DND-41 (cell line): ENCODE measurements at regions not wholly inside any gene's neighbourhood (a gene's known extent, or its start where the extent isn't known, plus 50 kb on each side); places are given as distances from the start of the nearest gene placed in this dataset.

ENCODE experiments used
- ATAC-seq: fragments of 200-7000 bp; cut with Tn5 transposase; 3 replicates; pipeline ENCODE4 v1.9.1; 2021; ENCODE audit warnings: low read depth; ENCODE audit not compliant: insufficient read depth
- DNase-seq: peaks from one replicate; pipeline ENCODE4 v3.0.0-alpha.2; 2020
- H2AFZ ChIP-seq: 2 replicates; pipeline ENCODE4 v1.6.0; 2012; ENCODE audit warnings: low read depth, low read length
- H3K27ac ChIP-seq: 2 replicates; pipeline ENCODE4 v1.5.1; 2012; ENCODE audit warnings: low read length, inconsistent platforms
- H3K27me3 ChIP-seq: fragments of 200-600 bp; sonication (generic); 2 replicates; pipeline ENCODE4 v1.6.0; 2012; ENCODE audit warnings: low read length, mild to moderate bottlenecking, inconsistent platforms; ENCODE audit not compliant: insufficient read depth, poor library complexity
- H3K36me3 ChIP-seq: 2 replicates; pipeline ENCODE4 v1.5.1; 2012; ENCODE audit warnings: low read length, inconsistent platforms; ENCODE audit not compliant: insufficient read depth
- H3K4me1 ChIP-seq: 2 replicates; pipeline ENCODE4 v1.5.1; 2012; ENCODE audit warnings: mild to moderate bottlenecking, low read length; ENCODE audit not compliant: insufficient read depth
- H3K4me2 ChIP-seq: 2 replicates; pipeline ENCODE4 v1.6.0; 2012; ENCODE audit warnings: mild to moderate bottlenecking, moderate library complexity, low read length, inconsistent platforms; ENCODE audit not compliant: insufficient read depth
- H3K4me3 ChIP-seq, 2 experiments: fragments of 200-600 bp in 1 of 2; shearing (Covaris generic) in 1 of 2; 2 replicates each; pipeline ENCODE4 v1.5.1; 2012 to 2016; ENCODE audit warnings: inconsistent platforms in 2 of 2, low read length in 2 of 2, mild to moderate bottlenecking in 2 of 2, low read depth in 1 of 2, moderate library complexity in 1 of 2
- H3K79me2 ChIP-seq: 2 replicates; pipeline ENCODE4 v1.6.0; 2012; ENCODE audit warnings: low read length, inconsistent platforms; ENCODE audit not compliant: insufficient read depth
- H3K9ac ChIP-seq: 2 replicates; pipeline ENCODE4 v1.6.0; 2012; ENCODE audit warnings: low read depth, mild to moderate bottlenecking, inconsistent platforms, low read length, moderate library complexity
- H3K9me3 ChIP-seq: 2 replicates; pipeline ENCODE4 v1.5.1; 2012; ENCODE audit warnings: low read length, moderate library complexity, mild to moderate bottlenecking, inconsistent platforms; ENCODE audit not compliant: insufficient read depth, severe bottlenecking
- H4K20me1 ChIP-seq: 2 replicates; pipeline ENCODE4 v1.6.0; 2012; ENCODE audit warnings: low read length; ENCODE audit not compliant: insufficient read depth
- CTCF ChIP-seq: IDR thresholded peaks from 2 replicates; pipeline ENCODE4 v1.5.1; 2012; ENCODE audit warnings: borderline replicate concordance, low read length, moderate library complexity, mild to moderate bottlenecking; ENCODE audit not compliant: poor library complexity, severe bottlenecking; ENCODE audit errors: extremely low read depth
- EZH2 ChIP-seq: IDR thresholded peaks from 3 replicates; pipeline ENCODE4 v1.6.1; 2012; ENCODE audit warnings: borderline replicate concordance, low read depth, mild to moderate bottlenecking, moderate library complexity, low read length, inconsistent platforms; ENCODE audit not compliant: severe bottlenecking

- no peak overlapping the region for H3K9ac ChIP-seq
- no peaks in the 10 kb centered on the region for H3K36me3 ChIP-seq
- no peak overlapping the region for H3K27ac ChIP-seq
- no peak for TF ChIP-seq CTCF
- no peak for TF ChIP-seq EZH2
- no peaks in the 10 kb centered on the region for H4K20me1 ChIP-seq
- H3K4me3 ChIP-seq, result no peak overlapping the region
- no peaks in the 10 kb centered on the region for H3K79me2 ChIP-seq
- no peaks in the 10 kb centered on the region for H3K27me3 ChIP-seq
- no peak overlapping the region for H3K4me2 ChIP-seq
- ATAC-seq, result no peak
- no peak overlapping the region for H2AFZ ChIP-seq
- DNase-seq, result no peak
- no peaks in the 10 kb centered on the region for H3K4me1 ChIP-seq
- no peaks in the 10 kb centered on the region for H3K9me3 ChIP-seq
These were observed 1179.7 kb downstream of the GATA3 start for GRCh38 chr10:9234191-9234590.

- no peak for TF ChIP-seq EZH2
- TF ChIP-seq CTCF, result no peak
- no peaks in the 10 kb centered on the region for H3K4me1 ChIP-seq
- no peak for DNase-seq
- no peak overlapping the region for H3K4me2 ChIP-seq
- no peaks in the 10 kb centered on the region for H3K9me3 ChIP-seq
- no peaks in the 10 kb centered on the region for H3K79me2 ChIP-seq
- H2AFZ ChIP-seq, result no peak overlapping the region
- H3K27ac ChIP-seq, result no peak overlapping the region
- no peak for ATAC-seq
- H3K4me3 ChIP-seq, result no peak overlapping the region
- H4K20me1 ChIP-seq, result no peaks in the 10 kb centered on the region
- H3K36me3 ChIP-seq, result no peaks in the 10 kb centered on the region
- no peak overlapping the region for H3K9ac ChIP-seq
- H3K27me3 ChIP-seq, result no peaks in the 10 kb centered on the region
These were observed 1183.6 kb downstream of the GATA3 start for GRCh38 chr10:9238041-9238440.

- Histone ChIP-seq H3K27me3 (no peaks in the 10 kb centered on the region), H3K9me3 (no peaks in the 10 kb centered on the region), H3K4me2 (no peak overlapping the region), H4K20me1 (no peaks in the 10 kb centered on the region), H3K79me2 (no peaks in the 10 kb centered on the region), H3K4me1 (no peaks in the 10 kb centered on the region), H3K27ac (no peak overlapping the region), H3K9ac (no peak overlapping the region), H3K36me3 (no peaks in the 10 kb centered on the region), H2AFZ (no peak overlapping the region), H3K4me3 (no peak overlapping the region)
- TF ChIP-seq EZH2, result no peak
- no peak for TF ChIP-seq CTCF
- ATAC-seq (no peak), DNase-seq (no peak)
These were observed 1184.8 kb downstream of the GATA3 start for GRCh38 chr10:9239298-9239697.

GRCh38 chr10:9243941-9244411, 1189.5 kb downstream of the GATA3 start:
- no peaks in the 10 kb centered on the region for H3K79me2 ChIP-seq
- H3K27ac ChIP-seq, result no peak overlapping the region
- H3K9ac ChIP-seq, result no peak overlapping the region
- no peaks in the 10 kb centered on the region for H3K4me1 ChIP-seq
- no peaks in the 10 kb centered on the region for H3K27me3 ChIP-seq
- DNase-seq (no peak), ATAC-seq (no peak)
- H3K9me3 ChIP-seq, result no peaks in the 10 kb centered on the region
- no peak overlapping the region for H3K4me3 ChIP-seq
- H3K4me2 ChIP-seq, result no peak overlapping the region
- no peaks in the 10 kb centered on the region for H3K36me3 ChIP-seq
- TF ChIP-seq EZH2 (no peak), CTCF (no peak)
- H2AFZ ChIP-seq, result no peak overlapping the region
- no peaks in the 10 kb centered on the region for H4K20me1 ChIP-seq
